NCI-H2171 (cell line): ENCODE measurements at regions not wholly inside any gene's neighbourhood (a gene's known extent, or its start where the extent isn't known, plus 50 kb on each side); places are given as distances from the start of the nearest gene placed in this dataset.

Experiments
- DNase-seq: peaks from one replicate; lab custom pipeline; 2025; lab: John Stamatoyannopoulos, UW

DNA sequence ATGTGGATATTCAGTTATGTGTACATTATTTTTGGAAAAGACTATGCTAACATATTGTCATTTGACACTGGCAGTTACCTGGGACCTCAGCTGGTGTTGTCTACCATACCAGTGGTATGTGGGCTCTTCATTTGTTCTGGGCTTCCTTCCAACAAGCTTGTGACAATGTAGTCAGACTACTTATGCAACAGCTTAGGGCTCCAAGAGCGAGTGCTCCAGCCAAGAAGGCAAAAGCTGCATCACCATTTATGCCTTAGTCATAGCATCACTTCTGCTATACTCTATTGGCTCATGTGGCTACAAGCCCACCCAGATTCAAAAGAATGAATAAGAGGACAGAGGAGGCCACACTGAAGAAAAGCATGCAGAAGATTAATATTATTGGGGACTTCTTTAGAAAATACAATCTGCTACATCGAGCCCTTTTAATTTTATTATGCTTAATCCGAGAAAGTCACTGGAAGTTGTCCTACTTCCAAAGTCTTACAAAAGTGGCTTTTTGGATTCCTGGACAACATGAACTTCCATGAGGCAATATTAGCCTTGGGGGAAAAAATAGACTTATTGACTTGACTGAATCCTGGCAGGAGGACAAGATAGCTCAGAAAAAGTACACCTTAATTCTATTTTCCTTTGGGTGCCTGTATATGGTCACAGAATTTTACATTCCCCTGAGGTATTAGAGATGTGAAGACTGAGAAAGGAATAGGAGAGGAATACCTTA, 529.4 kb upstream of the HTR2A start:
- no peak for DNase-seq

DNA sequence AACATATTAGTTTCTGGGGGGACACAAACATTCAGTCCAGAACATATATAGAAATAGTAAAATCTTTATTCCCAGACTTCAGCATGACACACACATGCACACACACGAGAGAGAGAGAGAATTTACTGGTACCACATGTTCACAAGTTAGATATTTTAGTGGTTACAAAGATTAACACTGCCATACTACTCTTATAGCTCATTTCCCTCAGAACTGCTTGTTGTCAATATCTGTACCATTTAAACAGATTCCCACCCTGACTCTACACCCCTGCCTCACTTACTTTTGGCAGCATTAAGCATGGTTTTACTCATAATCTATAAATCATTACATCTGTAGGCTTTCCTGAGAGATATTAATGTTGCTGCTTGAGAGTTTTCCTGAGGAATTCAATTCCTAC, 524.7 kb upstream of the HTR2A start:
- DNase-seq: no peak

DNA sequence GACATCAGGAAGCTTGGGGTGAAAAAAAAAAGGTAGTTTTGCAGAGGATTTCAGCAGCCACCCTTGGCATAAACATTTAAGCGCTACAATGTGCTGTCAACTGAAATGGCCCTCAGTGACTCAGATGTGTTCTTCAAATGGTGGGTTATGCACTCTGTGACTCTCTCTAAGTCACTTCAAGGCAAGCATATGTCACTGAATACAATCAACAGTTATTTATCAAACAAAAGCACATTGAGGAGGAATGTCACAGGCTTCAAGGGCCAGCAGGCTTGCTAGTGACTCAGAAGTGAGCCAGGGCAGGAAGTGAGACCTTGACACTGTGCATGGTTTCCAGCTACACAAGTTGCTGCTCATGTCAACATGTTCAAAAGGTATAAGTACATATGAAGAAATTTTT, 523.7 kb upstream of the HTR2A start:
- no peak for DNase-seq

DNA sequence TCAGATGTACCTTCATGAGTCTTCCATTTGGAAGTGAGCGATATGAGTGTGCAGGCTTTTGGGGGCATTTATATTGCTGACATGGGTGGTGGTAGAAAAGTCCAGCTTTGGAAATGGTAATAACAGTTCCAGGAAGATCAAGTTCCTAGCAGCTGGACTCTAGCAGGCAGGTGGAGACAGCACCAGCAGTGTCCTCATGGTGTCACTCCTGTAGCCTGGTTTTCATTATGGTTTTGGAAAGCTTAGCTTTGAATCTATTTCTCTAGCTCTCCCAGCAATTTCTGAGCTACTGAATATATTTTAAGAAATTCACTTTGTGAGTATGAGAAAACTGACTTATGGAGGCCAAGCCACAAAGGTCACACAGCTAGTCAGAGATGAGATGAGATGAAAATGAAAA, 523.2 kb upstream of the HTR2A start:
- DNase-seq: no peak

DNA sequence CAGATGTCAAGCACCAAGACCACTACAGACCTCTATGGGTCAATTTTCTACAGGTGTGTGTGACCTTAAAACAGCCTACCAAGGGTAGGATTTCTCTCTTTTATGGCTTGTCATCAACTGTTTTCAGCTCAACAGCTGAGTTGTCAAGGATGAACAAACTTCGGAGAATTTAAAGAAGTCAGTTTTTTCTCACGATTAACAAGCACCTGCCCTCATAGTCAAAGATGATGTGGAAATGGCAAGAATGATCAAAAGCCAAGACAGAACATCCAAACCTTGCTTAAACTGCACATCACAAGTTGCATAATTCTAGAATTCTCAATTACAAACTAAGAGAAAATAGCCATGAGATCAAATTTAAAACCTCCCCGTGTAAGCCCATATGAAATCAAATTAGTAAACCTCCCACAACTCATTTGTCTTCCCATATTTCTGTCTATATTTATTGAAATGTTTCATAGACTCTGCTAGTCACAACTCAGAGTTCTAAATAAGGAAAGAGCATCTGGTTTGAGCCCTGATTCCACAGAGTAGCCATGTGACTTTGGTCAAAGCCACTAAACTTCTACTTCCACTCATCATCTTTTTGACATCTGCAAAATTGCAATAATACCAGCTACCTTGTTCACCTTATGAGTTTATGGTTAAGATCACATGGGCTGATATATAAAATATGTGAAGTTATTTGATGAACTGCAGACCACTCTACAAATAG, 521.5 kb upstream of the HTR2A start:
- DNase-seq: no peak

DNA sequence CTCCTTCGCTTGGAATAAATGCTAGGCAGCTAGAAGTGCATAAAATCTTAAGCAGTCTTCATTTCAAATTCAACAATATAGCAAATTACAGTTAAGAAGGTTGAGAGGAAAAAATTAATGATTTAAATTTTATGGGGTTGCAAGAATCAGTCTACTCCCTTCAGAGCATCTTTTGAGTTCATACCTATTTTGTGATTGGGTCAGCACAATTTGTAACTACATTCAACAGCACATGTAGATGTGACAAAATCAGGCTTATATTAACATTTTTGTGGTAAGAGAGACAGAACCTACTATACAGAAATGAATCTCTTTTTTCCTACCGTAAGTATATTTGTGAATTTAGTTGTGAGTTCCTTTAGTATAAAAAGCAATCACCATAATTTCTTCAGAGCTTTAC, 520.6 kb upstream of the HTR2A start:
- DNase-seq: no peak

DNA sequence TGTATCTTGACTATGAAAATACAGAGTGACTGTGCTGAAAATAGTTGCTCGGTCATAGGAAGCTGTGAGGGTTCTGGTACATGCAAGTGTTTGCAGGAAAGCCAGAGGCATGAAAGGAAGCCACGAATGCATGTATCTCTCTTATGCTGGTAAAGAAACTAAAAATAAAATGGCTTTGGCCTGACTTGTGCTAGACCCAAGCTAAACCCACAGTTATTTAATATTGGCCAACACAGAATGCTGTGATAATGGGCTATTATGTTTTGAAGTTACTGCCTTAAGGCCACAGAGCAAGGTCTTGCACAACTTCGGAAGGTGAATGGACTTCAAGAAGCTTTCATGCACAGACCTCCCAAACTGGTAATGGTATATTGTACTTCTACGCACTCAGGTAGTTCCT, 518.2 kb upstream of the HTR2A start:
- no peak for DNase-seq

DNA sequence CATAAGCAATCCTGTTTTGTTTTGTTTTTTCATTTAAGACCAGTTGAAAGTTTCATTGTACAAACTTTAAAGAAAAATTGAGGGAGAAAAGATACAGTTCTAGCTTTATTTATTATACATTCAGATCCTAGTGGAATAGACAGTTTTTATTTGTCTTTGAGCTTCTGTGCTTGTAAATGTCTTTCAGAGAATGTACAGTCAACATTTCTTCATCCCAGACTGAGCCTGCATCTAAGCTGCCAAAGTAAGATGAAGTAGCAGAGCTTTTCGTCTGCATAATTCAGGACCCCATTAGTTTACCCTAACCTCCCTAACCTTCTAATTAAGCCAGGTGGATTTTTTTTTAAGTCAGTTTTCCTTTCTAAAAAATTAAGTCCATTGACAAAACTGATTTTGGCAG, 516.7 kb upstream of the HTR2A start:
- DNase-seq: no peak

DNA sequence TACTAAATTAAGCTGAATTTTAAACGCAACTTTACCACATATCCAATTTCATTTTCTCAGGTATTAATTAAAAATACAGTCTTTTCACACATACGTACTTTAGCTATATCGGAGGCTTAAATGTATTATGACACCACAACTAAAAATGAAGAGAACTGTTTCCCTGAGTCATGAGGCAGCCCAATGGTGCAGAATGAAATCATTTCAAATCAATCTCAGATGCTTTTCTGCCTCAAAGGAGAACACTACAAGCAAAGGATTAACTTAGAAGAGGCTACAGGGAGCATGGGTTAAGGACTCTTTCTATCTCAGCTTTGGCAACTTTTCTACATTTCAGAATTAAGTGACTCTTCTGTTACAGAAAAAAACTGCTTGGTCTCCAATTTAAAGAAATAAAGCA, 516.3 kb upstream of the HTR2A start:
- no peak for DNase-seq

DNA sequence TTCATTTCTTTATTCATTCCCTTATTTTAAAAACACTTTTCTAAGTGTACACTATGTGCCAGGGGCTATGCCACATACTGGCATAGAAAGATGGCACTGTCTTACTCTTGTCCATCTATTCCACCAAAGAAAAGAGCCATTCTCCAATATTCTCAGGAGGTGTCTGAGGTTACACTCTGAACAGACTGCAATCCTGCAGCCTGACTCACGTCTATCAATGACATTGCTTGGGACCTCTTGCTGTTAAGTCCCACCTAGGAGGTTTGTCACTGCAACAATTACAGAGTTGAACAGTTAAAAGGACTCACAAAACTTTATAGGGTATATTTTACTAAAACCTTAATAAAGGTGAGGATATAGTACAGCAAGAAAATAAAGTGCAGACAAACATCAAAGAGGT, 512.9 kb upstream of the HTR2A start:
- no peak for DNase-seq

DNA sequence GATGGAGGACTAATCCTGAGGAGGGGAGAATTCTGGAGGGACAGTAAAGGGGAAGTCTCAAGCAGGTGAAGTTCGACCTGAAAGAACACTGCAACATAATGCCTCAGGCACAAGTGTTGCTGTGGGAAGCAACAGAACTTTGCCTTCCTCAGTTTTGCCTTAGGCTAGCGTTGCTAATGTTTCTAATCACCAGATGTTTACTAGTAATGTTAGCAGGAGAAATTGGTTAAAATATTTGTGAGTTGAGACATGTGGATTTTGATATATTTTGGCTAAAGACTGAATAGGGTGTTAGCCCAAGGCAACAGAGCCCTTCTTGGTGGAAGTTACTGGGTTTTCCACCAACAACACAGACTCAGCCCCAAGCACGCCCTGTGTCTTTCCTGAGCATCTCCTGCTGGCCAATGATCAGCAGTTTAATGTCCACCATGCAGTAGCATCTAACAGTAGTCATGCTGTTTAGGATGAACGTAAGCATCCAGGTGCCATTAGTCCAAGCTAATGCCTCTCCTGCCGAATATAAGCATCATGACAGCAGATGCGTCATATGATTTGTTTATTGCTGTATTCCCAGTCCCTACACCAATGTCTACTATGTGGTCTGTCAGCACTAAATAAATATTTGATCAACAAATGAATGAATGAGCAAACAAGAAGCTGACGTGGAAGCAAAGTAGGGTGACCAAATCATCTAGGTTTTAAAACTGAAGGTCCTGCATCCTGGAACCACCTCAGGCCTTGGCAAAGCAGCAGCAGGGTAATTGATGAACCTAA, 511.9 kb upstream of the HTR2A start:
- DNase-seq: no peak

DNA sequence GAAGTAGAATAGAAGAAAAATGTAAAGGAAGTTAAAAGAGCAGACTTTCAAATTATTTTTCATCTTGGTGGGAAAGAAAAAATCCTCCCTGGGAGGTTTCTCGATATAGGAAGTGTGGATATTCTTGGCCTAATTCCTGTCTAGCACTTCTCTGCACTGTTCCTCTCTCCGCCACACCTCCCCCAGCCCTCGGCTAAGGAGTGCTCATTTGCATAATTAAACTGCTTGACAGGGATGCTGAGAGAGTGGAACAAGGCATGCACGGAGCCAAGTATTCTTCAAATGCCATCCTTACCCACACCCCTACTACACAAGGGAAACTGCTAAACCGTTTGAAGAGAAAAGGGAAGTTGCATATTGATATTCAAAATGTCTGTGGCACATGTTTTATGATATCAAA, 511.0 kb upstream of the HTR2A start:
- DNase-seq: no peak

DNA sequence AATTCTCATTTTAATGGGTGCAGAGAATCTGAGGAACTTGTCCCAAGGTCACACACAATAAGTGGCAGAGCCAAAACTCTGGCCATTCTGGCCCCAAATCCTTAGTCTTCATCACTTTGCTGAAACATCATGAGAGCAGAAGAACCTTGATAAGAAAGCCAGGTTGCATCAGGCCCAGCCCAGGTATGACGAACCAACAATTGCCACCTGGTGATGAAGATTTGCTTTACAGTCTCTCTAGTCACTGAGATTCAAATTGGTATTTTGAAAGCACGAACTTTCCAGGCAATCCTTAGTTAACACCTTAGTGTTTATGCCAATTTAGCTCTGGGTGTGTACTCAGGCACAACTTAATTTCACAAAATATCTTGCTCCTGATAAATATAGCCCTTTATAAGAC, 502.7 kb upstream of the HTR2A start:
- DNase-seq: no peak

DNA sequence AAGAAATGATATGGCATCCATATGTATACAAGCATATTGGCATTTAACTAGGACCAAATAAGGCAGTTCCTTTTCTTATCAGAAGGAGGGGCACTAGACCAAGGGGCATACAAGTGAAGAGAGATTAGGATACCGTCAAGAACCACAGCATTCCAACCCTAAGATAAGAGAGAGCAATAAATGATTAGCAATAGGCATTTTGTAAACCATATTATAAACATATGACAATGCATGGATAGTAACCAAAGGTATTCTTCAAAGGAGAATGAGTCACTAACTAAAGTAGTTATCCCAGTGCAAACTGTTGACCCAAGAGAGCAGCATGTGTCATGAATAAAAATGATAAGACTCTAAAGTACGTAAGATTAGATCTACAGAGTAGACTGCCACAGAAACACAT, 500.9 kb upstream of the HTR2A start:
- DNase-seq: no peak

DNA sequence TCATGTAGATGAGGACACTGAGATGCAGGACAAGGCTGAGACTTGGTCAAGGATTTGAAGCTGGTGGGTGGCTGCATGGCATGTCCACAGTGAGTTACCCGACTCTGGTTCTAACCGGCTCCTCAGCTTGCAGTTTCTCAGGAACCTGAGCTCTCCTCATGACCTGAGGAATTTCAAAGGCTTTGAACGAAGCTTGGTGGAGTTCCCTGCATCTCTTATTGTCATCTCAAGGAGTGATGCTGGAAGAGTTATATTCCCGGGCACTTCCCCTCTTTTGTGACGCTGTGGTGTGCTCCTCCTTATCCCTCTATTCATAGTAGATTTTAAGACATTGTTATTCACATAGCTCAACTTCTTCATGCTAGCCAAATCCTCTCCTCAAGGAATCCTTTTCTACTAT, 500.1 kb upstream of the HTR2A start:
- no peak for DNase-seq

DNA sequence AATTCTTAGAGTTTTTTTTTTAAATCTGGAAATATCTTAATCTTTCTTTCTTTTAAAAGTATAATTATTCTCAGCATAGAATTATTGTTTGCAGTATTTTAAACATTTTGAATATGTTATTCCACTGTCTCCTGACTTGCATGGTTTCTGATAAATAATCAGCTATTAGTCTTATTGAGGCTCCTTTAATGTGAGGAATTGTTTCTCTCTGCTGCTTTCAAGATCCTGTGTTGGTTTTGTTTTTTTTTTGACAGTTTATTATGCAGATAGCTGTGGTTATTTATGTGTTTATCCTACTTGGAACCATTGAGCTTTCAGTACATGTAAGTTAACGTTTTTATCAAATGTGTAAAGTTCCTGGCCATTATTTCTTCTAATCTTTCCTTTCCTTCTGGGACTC, 477.9 kb upstream of the HTR2A start:
- DNase-seq: no peak

DNA sequence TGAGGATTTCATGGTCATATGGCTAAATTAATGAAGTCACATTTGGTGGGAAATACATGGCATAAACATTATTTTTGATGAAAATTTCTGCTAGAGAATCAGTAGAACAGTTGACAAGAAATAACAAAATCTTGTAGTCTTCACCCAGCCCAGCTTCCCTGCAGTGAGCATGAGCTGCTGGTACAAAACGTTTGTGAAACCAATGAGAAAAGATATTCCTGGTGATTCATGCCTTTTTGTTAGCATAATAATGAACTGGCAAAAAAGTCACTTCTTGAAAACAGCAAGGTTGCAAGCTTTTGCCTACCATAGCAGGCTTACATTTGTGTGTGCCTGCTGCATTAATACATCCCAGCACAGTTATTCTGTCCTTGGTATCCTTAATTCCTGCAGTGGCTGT, 475.9 kb upstream of the HTR2A start:
- DNase-seq: no peak

DNA sequence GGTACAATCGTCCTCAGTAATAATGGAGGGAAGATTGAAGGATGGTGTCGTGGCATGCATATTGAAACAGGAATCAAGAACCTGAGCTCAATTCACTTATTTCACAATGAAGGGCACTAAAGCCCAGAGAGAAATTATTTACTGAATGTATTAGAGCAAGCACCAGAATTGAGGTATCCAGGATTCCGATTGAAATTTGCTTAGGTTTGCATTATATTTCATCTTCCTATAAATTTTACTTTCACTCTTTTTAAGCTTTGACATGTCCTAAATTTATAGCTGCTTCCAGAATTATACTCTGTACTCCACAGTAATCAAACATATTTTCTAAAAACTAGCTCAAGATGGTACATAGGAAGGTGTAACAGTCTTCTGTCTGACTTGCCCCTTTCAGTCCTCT, 454.9 kb upstream of the HTR2A start:
- DNase-seq: no peak

DNA sequence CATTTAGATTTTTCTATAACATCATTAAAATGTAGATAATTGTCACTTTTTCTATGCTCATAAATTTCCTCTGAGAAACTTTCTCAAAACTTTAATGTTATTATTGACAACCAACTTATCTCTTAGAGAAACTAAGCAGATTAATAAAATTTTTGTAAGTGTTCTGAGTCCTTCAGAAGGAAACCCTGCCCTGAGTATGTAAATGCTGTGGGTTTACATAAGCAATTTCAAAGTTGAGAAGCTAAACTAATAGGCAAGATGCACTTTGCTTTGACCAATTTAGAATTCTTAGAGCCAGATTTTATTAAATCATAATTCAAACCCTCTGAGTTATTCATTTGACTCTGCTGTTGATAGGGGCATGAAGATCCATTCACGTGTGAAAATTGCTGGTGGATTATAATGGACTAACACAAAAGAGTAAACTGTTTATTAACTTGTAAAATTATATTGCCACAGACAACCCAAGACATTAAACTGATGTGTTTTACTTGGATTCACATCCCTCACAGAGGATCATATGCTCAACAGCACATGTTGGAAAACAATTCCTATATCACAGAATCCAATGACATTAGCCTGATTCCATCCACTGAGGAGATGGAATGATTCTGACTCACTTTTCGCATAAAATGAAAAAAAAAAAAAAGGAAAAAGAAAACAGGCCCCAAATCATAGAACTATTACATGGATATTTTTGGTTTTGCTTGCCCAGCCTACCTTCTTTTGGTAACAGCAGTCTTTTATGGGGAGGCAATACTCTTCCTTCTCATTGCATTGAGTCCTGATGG, 453.7 kb upstream of the HTR2A start:
- DNase-seq: no peak

DNA sequence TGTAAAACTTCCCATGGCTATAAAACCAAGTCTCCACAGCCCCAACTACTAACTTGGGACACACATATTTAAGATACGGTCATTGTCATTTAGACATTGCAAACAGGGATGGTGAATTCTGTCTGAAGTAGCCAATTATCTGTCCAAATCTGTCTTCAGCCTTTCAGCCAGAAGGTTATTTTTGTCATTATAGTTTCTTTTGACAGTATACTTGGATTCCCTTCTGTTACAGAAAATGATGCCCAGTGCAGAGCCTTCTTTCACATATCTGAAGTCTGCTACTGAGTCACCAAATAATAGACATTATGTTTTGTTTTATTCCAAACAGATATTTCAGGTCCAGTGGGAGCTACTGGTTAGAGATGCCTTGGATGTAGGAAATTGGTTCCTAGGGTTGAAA, 452.4 kb upstream of the HTR2A start:
- DNase-seq: no peak

DNA sequence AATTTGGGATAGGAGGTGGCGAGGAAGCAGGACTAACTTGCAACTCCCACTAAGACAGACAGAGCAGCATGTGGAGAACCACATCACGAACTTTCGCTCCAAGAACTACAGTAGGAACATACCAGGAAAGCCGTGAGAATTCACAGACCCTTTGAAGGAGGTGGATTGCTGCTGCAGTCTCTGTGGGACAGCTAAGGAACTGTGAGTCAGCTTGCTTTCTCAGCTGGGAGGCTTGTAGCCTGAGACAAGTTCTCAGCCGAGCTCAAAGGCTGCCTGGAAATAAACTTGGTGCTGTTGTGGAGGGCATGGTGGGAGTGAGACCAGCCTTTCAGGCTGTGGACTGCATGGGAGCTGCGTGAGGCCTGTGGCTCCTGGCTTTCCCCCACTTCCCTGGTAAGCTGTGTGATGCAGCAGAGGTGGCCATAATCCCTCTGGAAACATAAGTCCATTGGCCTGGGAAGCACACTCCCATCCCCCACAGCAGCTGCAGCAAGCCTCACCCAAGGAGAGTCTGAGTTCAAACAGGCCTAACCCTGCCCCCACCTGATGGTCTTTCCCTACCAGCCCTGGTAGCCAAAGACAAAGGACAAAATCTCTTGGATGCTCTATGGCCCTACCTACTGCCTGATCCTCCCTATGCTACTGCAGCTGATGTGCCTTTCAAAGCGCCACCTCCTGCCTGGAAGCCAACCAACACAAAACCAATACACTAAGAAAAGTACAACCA, 441.1 kb upstream of the HTR2A start:
- DNase-seq: no peak

DNA sequence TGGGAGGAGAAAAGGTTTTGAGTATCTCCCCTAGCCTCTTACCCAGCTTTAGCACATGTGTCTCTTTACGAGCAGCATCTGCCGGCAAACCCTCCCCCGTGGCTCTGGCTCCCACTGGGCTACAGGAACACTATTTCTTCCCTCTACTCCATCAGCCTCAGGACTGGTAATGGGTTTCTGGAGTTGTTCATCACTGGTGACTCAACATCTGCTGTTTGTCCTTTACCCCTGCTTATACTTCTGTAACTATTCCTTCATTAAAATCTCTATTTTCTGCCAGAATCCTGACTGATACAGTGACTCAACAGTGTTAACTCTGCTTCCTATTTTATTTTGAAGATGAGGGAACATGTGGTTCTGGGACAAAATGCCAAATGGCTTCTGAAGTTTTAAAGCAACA, 437.3 kb upstream of the HTR2A start:
- no peak for DNase-seq
